Adipocyte (in vitro differentiated cells): ENCODE measurements at regions not wholly inside any gene's neighbourhood (a gene's known extent, or its start where the extent isn't known, plus 50 kb on each side); places are given as distances from the start of the nearest gene placed in this dataset.

Experiments used
- DNase-seq: peaks from one replicate; pipeline ENCODE4 v3.0.0-alpha.2; 2015; ENCODE audit warnings: low read depth
- H3K27me3 ChIP-seq: replicated peaks from 2 replicates; pipeline ENCODE4 v1.7.0; 2013; ENCODE audit warnings: mild to moderate bottlenecking, low read length, moderate library complexity; ENCODE audit not compliant: control insufficient read depth, insufficient read depth
- H3K36me3 ChIP-seq: 2 replicates; pipeline ENCODE4 v1.7.0; 2013; ENCODE audit warnings: low read length, mild to moderate bottlenecking, moderate library complexity; ENCODE audit not compliant: control insufficient read depth, insufficient read depth, severe bottlenecking
- H3K4me1 ChIP-seq: 2 replicates; pipeline ENCODE4 v1.7.0; 2013; ENCODE audit warnings: mild to moderate bottlenecking, low read length, moderate library complexity; ENCODE audit not compliant: control insufficient read depth, insufficient read depth
- H3K4me3 ChIP-seq: 2 replicates; pipeline ENCODE4 v1.7.0; 2013; ENCODE audit warnings: mild to moderate bottlenecking, low read length, moderate library complexity
- H3K9ac ChIP-seq: 2 replicates; pipeline ENCODE4 v1.7.0; 2013; ENCODE audit warnings: mild to moderate bottlenecking, low read length, moderate library complexity
- H3K9me3 ChIP-seq: 2 replicates; pipeline ENCODE4 v1.7.0; 2013; ENCODE audit warnings: mild to moderate bottlenecking, low read length, moderate library complexity; ENCODE audit not compliant: control insufficient read depth

GRCh38 chr18:65547046-65547445 is 203.8 kb upstream of the CDH7 start:
- no peaks in the 10 kb centered on the region for H3K4me1 ChIP-seq
- no peaks in the 10 kb centered on the region for H3K27me3 ChIP-seq
- no peaks in the 10 kb centered on the region for H3K9me3 ChIP-seq
- no peak overlapping the region for H3K4me3 ChIP-seq
- H3K9ac ChIP-seq: no peak overlapping the region
- DNase-seq: no peak
- no peaks in the 10 kb centered on the region for H3K36me3 ChIP-seq

- Histone ChIP-seq H3K9me3 (no peaks in the 10 kb centered on the region), H3K4me1 (no peaks in the 10 kb centered on the region), H3K4me3 (no peak overlapping the region), H3K9ac (no peak overlapping the region), H3K36me3 (no peaks in the 10 kb centered on the region), H3K27me3 (no peaks in the 10 kb centered on the region)
- DNase-seq: no peak
Observed at GRCh38 chr18:65544701-65545100, 206.1 kb upstream of the CDH7 start.

GRCh38 chr18:65527879-65528633 is 222.8 kb upstream of the CDH7 start:
- H3K4me3 ChIP-seq: no peak overlapping the region
- no peaks in the 10 kb centered on the region for H3K36me3 ChIP-seq
- H3K9me3 ChIP-seq: peaks cover 7% of the 10 kb centered on the region
- no peak overlapping the region for H3K9ac ChIP-seq
- no peaks in the 10 kb centered on the region for H3K27me3 ChIP-seq
- no peak for DNase-seq
- no peaks in the 10 kb centered on the region for H3K4me1 ChIP-seq

GRCh38 chr18:65526099-65526498 is 224.7 kb upstream of the CDH7 start:
- H3K4me1 ChIP-seq: no peaks in the 10 kb centered on the region
- H3K4me3 ChIP-seq: no peak overlapping the region
- no peaks in the 10 kb centered on the region for H3K27me3 ChIP-seq
- peaks cover 7% of the 10 kb centered on the region for H3K9me3 ChIP-seq
- H3K9ac ChIP-seq: no peak overlapping the region
- no peak for DNase-seq
- H3K36me3 ChIP-seq: no peaks in the 10 kb centered on the region

- Histone ChIP-seq H3K27me3 (no peaks in the 10 kb centered on the region), H3K9ac (no peak overlapping the region), H3K4me3 (no peak overlapping the region), H3K4me1 (no peaks in the 10 kb centered on the region), H3K36me3 (no peaks in the 10 kb centered on the region), H3K9me3 (peaks cover 7% of the 10 kb centered on the region)
- no peak for DNase-seq
Observed at GRCh38 chr18:65523461-65523860, 227.4 kb upstream of the CDH7 start.

- no peak overlapping the region for H3K4me3 ChIP-seq
- no peaks in the 10 kb centered on the region for H3K36me3 ChIP-seq
- H3K4me1 ChIP-seq: no peaks in the 10 kb centered on the region
- peaks cover 7% of the 10 kb centered on the region for H3K9me3 ChIP-seq
- no peak overlapping the region for H3K9ac ChIP-seq
- DNase-seq: no peak
- H3K27me3 ChIP-seq: no peaks in the 10 kb centered on the region
Observed at GRCh38 chr18:65522907-65523306, 227.9 kb upstream of the CDH7 start.

- Histone ChIP-seq H3K9me3 (no peaks in the 10 kb centered on the region), H3K27me3 (no peaks in the 10 kb centered on the region), H3K4me3 (no peak overlapping the region), H3K4me1 (no peaks in the 10 kb centered on the region), H3K9ac (no peak overlapping the region), H3K36me3 (no peaks in the 10 kb centered on the region)
- no peak for DNase-seq
Observed at GRCh38 chr18:65516209-65516608, 234.6 kb upstream of the CDH7 start.

GRCh38 chr18:65498605-65499004 is 252.2 kb upstream of the CDH7 start:
- Histone ChIP-seq H3K9me3 (no peaks in the 10 kb centered on the region), H3K9ac (no peak overlapping the region), H3K36me3 (no peaks in the 10 kb centered on the region), H3K4me3 (no peak overlapping the region), H3K27me3 (no peaks in the 10 kb centered on the region), H3K4me1 (no peaks in the 10 kb centered on the region)
- no peak for DNase-seq

- no peak for DNase-seq
- Histone ChIP-seq H3K4me3 (no peak overlapping the region), H3K9me3 (no peaks in the 10 kb centered on the region), H3K27me3 (no peaks in the 10 kb centered on the region), H3K36me3 (no peaks in the 10 kb centered on the region), H3K9ac (no peak overlapping the region), H3K4me1 (no peaks in the 10 kb centered on the region)
Observed at GRCh38 chr18:65487569-65487968, 263.2 kb upstream of the CDH7 start.

GRCh38 chr18:65477455-65477854 is 273.4 kb upstream of the CDH7 start:
- Histone ChIP-seq H3K4me3 (no peak overlapping the region), H3K9ac (no peak overlapping the region), H3K4me1 (no peaks in the 10 kb centered on the region), H3K9me3 (no peaks in the 10 kb centered on the region), H3K27me3 (no peaks in the 10 kb centered on the region), H3K36me3 (no peaks in the 10 kb centered on the region)
- no peak for DNase-seq

GRCh38 chr18:65468881-65469280 is 281.9 kb upstream of the CDH7 start:
- H3K4me3 ChIP-seq: no peak overlapping the region
- no peak overlapping the region for H3K9ac ChIP-seq
- H3K4me1 ChIP-seq: no peaks in the 10 kb centered on the region
- H3K9me3 ChIP-seq: no peaks in the 10 kb centered on the region
- DNase-seq: no peak
- no peaks in the 10 kb centered on the region for H3K27me3 ChIP-seq
- no peaks in the 10 kb centered on the region for H3K36me3 ChIP-seq

- Histone ChIP-seq H3K27me3 (no peaks in the 10 kb centered on the region), H3K9ac (no peak overlapping the region), H3K9me3 (no peaks in the 10 kb centered on the region), H3K4me1 (no peaks in the 10 kb centered on the region), H3K4me3 (no peak overlapping the region), H3K36me3 (no peaks in the 10 kb centered on the region)
- no peak for DNase-seq
Observed at GRCh38 chr18:65464361-65464760, 286.5 kb upstream of the CDH7 start.
